ENCODE measurements at regions not wholly inside any gene's neighbourhood (a gene's known extent, or its start where the extent isn't known, plus 50 kb on each side); places are given as distances from the start of the nearest gene placed in this dataset.

DNA sequence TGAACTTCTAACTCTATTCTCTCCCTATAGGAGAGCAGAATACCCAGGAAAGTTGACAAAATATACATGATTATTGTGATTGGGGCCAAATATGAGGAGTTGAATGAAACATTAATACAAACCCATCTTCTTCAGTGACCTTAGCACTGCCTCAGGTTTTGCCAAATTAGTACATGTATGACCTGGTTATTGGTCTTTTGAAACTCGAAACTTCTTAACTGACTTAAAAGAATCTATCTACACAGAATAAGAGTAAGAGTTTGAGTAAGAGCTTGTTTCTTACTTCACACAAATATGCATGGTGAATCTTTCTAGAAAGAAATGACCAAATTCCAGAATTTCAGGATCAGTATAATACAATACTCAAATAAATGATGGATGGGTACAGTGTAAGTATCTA is 213.0 kb upstream of the GK2 start:
- Mint-ChIP-seq H3K27ac (ENCODE audit: unreplicated experiment) (no peak overlapping the region), H3K4me3 (ENCODE audit: unreplicated experiment) (no peak overlapping the region), H3K36me3 (ENCODE audit: insufficient read depth, unreplicated experiment) (no peaks in the 10 kb centered on the region), H3K27me3 (ENCODE audit: insufficient read depth, unreplicated experiment) (no peaks in the 10 kb centered on the region), H3K4me1 (ENCODE audit: low read depth, unreplicated experiment) (no peaks in the 10 kb centered on the region), H3K9me3 (ENCODE audit: unreplicated experiment) (no peaks in the 10 kb centered on the region)
- Histone ChIP-seq H3K36me3 (ENCODE audit: control insufficient read depth, insufficient read depth, low read length) (no peaks in the 10 kb centered on the region), H3K9me3 (no peaks in the 10 kb centered on the region), H3K27me3 (replicated peaks; ENCODE audit: control insufficient read depth, insufficient read depth, low read length) (no peaks in the 10 kb centered on the region), H3K4me3 (ENCODE audit: low read depth, low read length) (no peak overlapping the region), H3K4me1 (no peaks in the 10 kb centered on the region)
- BruUV-seq (replicated peaks): no TSS peak
- DNase-seq: no peak
- POLR2A ChIA-PET: interaction anchor here (0.7 kb wide), 1 partner anchor 1470 kb away, joined by 3 read pairs; no protein-coding TSS in a partner anchor
- TF ChIP-seq, protein P1, sequence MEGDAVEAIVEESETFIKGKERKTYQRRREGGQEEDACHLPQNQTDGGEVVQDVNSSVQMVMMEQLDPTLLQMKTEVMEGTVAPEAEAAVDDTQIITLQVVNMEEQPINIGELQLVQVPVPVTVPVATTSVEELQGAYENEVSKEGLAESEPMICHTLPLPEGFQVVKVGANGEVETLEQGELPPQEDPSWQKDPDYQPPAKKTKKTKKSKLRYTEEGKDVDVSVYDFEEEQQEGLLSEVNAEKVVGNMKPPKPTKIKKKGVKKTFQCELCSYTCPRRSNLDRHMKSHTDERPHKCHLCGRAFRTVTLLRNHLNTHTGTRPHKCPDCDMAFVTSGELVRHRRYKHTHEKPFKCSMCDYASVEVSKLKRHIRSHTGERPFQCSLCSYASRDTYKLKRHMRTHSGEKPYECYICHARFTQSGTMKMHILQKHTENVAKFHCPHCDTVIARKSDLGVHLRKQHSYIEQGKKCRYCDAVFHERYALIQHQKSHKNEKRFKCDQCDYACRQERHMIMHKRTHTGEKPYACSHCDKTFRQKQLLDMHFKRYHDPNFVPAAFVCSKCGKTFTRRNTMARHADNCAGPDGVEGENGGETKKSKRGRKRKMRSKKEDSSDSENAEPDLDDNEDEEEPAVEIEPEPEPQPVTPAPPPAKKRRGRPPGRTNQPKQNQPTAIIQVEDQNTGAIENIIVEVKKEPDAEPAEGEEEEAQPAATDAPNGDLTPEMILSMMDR (IDR thresholded peaks at IDR 0.05; ENCODE audit: insufficient read depth in 1 of 2, low read depth in 1 of 2, low read length in 1 of 2, severe bottlenecking in 1 of 2, unreplicated experiment in 1 of 2): no peak
- intact Hi-C loops (cut with micrococcal nuclease; ENCODE audit: unreplicated experiment): no loop called here
- CTCF ChIA-PET: no interaction called here

DNA sequence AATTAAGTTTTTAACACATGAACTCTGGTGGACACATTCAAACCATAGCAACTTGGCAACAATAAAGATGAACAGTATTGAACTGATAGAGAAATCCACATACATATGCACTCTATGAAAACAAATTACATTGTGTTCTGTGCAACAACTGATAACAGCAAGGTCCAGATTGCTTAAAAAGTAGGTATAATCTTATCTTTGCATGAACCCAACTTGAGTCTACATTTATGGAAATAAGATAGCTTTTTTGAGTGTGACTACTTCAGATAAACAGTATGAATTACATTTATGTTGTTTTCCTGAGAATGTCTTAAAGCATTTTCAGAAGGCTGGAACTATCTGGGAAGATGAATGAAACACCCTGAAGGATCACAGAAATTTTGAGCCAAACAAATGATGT is 212.6 kb upstream of the GK2 start:
- TF ChIP-seq, protein P1 (IDR thresholded peaks at IDR 0.05; ENCODE audit: insufficient read depth in 1 of 2, low read depth in 1 of 2, low read length in 1 of 2, severe bottlenecking in 1 of 2, unreplicated experiment in 1 of 2): no peak
- no peak for DNase-seq
- Histone ChIP-seq H3K36me3 (ENCODE audit: control insufficient read depth, insufficient read depth, low read length) (no peaks in the 10 kb centered on the region), H3K27me3 (replicated peaks; ENCODE audit: control insufficient read depth, insufficient read depth, low read length) (no peaks in the 10 kb centered on the region), H3K4me3 (ENCODE audit: low read depth, low read length) (no peak overlapping the region), H3K4me1 (no peaks in the 10 kb centered on the region), H3K9me3 (no peaks in the 10 kb centered on the region)
- ChIA-PET CTCF (no interaction called here), POLR2A (no interaction called here)
- no peaks in the 10 kb centered on the region for H3K36me3 Mint-ChIP-seq (ENCODE audit: insufficient read depth, unreplicated experiment)
- H3K4me3 Mint-ChIP-seq (ENCODE audit: unreplicated experiment): no peak overlapping the region
- H3K4me1 Mint-ChIP-seq (ENCODE audit: low read depth, unreplicated experiment): no peaks in the 10 kb centered on the region
- intact Hi-C loops (cut with micrococcal nuclease; ENCODE audit: unreplicated experiment): no loop called here
- no peak overlapping the region for H3K27ac Mint-ChIP-seq (ENCODE audit: unreplicated experiment)
- H3K9me3 Mint-ChIP-seq (ENCODE audit: unreplicated experiment): no peaks in the 10 kb centered on the region
- no peaks in the 10 kb centered on the region for H3K27me3 Mint-ChIP-seq (ENCODE audit: insufficient read depth, unreplicated experiment)
- no TSS peak for BruUV-seq (replicated peaks)

DNA sequence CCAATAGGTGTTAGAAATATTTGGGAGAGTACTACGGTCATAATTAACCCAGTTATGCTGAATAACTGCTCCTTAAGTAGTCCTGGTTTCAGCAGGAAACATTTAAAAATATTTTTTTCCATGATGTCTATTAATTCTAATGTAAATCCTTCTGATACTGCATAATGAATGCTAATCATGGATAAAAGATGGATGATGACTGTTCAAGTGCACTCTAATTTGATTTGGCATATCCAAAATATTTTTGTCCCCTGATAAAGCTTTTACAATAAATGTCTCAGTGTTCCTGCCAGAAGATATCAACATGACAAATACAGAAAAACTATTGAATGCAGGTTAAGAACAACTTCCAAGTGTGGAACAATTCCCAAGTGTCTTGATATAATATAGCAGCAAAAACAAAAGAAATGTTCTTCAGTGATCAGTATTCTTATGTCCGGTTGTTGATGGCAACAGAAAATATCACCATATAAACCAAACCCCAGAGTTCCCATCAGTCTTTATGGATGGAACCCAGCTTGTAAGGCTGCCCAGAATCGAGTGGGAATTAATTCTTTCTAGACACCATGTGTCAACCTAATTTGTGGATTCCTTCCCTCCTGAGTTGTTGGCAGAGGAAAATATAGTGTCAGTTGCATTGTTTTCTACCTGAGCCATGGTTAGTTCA is 205.4 kb upstream of the GK2 start:
- Mint-ChIP-seq H3K27ac (ENCODE audit: unreplicated experiment) (no peak overlapping the region), H3K27me3 (ENCODE audit: insufficient read depth, unreplicated experiment) (peaks cover 16% of the 10 kb centered on the region), H3K4me3 (ENCODE audit: unreplicated experiment) (no peak overlapping the region), H3K4me1 (ENCODE audit: low read depth, unreplicated experiment) (no peaks in the 10 kb centered on the region), H3K36me3 (ENCODE audit: insufficient read depth, unreplicated experiment) (no peaks in the 10 kb centered on the region), H3K9me3 (ENCODE audit: unreplicated experiment) (no peaks in the 10 kb centered on the region)
- POLR2A ChIA-PET: no interaction called here
- CTCF ChIA-PET: no interaction called here
- no TSS peak for BruUV-seq (replicated peaks)
- Histone ChIP-seq H3K4me3 (ENCODE audit: low read depth, low read length) (no peak overlapping the region), H3K4me1 (no peaks in the 10 kb centered on the region), H3K9me3 (no peaks in the 10 kb centered on the region), H3K27me3 (replicated peaks; ENCODE audit: control insufficient read depth, insufficient read depth, low read length) (no peaks in the 10 kb centered on the region), H3K36me3 (ENCODE audit: control insufficient read depth, insufficient read depth, low read length) (no peaks in the 10 kb centered on the region)
- intact Hi-C loops (cut with micrococcal nuclease; ENCODE audit: unreplicated experiment): no loop called here
- no peak for DNase-seq
- TF ChIP-seq, protein P1 (IDR thresholded peaks at IDR 0.05; ENCODE audit: insufficient read depth in 1 of 2, low read depth in 1 of 2, low read length in 1 of 2, severe bottlenecking in 1 of 2, unreplicated experiment in 1 of 2): no peak
